SU-DHL-6 (cell line): ENCODE measurements at regions not wholly inside any gene's neighbourhood (a gene's known extent, or its start where the extent isn't known, plus 50 kb on each side); places are given as distances from the start of the nearest gene placed in this dataset.

Experiments
- H2AFZ ChIP-seq: fragments of 200-600 bp; sonication (generic); 2 replicates; pipeline ENCODE4 v1.6.1; 2014; ENCODE audit warnings: low read depth, mild to moderate bottlenecking, moderate library complexity, mixed read lengths, antibody characterized with exemption, low read length; ENCODE audit not compliant: severe bottlenecking
- H3F3A ChIP-seq: fragments of 200-600 bp; shearing (Covaris generic); 2 replicates; pipeline ENCODE4 v1.6.0; 2016; ENCODE audit warnings: antibody characterized with exemption, mild to moderate bottlenecking; ENCODE audit not compliant: insufficient read depth
- H3K27ac ChIP-seq: fragments of 200-600 bp; sonication (generic); 2 replicates; pipeline ENCODE4 v1.5.1; 2016; ENCODE audit warnings: low read depth, mild to moderate bottlenecking, low read length, moderate library complexity, mixed read lengths
- H3K27me3 ChIP-seq: fragments of 200-600 bp; sonication (generic), shearing (Covaris generic); 2 replicates; pipeline ENCODE4 v1.6.0; 2014; ENCODE audit warnings: mild to moderate bottlenecking, low read length
- H3K36me3 ChIP-seq: fragments of 200-600 bp; sonication (generic); 2 replicates; pipeline ENCODE4 v1.6.1; 2014; ENCODE audit warnings: mild to moderate bottlenecking, low read length, mixed read lengths
- H3K4me2 ChIP-seq: fragments of 300-600, 200-600 bp; shearing (Covaris generic), sonication (generic); 2 replicates; pipeline ENCODE4 v1.6.0; 2014; ENCODE audit warnings: low read length, low read depth, mild to moderate bottlenecking; ENCODE audit not compliant: poor library complexity, severe bottlenecking
- H3K4me3 ChIP-seq: fragments of 200-600 bp; sonication (generic); 2 replicates; pipeline ENCODE4 v1.5.1; 2014; ENCODE audit warnings: antibody characterized with exemption, low read length, mild to moderate bottlenecking, mixed read lengths; ENCODE audit not compliant: insufficient read depth, poor library complexity, severe bottlenecking
- H3K79me2 ChIP-seq: fragments of 200-600 bp; sonication (generic); 2 replicates; pipeline ENCODE4 v1.6.1; 2014; ENCODE audit warnings: mild to moderate bottlenecking, low read length, moderate library complexity; ENCODE audit not compliant: insufficient read depth
- H3K9ac ChIP-seq: fragments of 200-600 bp; sonication (generic); 2 replicates; pipeline ENCODE4 v1.7.0; 2014; ENCODE audit warnings: mild to moderate bottlenecking, low read length
- H3K9me2 ChIP-seq: fragments of 200-600 bp; sonication (generic); replicated peaks from 2 replicates; pipeline ENCODE4 v1.6.1; 2014; ENCODE audit warnings: low read length; ENCODE audit not compliant: insufficient read depth
- H3K9me3 ChIP-seq: fragments of 200-600 bp; sonication (generic); 2 replicates; pipeline ENCODE4 v1.6.1; 2014; ENCODE audit warnings: low read length, mixed read lengths; ENCODE audit not compliant: insufficient read depth
- H4K20me1 ChIP-seq: fragments of 200-600 bp; sonication (generic); 2 replicates; pipeline ENCODE4 v1.6.1; 2014; ENCODE audit warnings: low read depth, mild to moderate bottlenecking, antibody characterized with exemption, low read length, moderate library complexity, mixed read lengths
- EZH2phosphoT487 ChIP-seq: fragments of 200-600 bp; sonication (generic), shearing (Covaris generic); conservative IDR thresholded peaks from 2 replicates; pipeline ENCODE4 v1.6.1; 2018; ENCODE audit warnings: mild to moderate bottlenecking, antibody characterized with exemption, low read length, moderate library complexity, mixed read lengths
- TF ChIP-seq, protein P1 (sequence below): fragments of 200-600 bp; sonication (generic); IDR thresholded peaks from one replicate; pipeline ENCODE4 v1.5.1; 2017; ENCODE audit warnings: antibody characterized with exemption, mild to moderate bottlenecking, low read length, moderate library complexity; ENCODE audit not compliant: insufficient read depth, poor library complexity, severe bottlenecking

DNA sequence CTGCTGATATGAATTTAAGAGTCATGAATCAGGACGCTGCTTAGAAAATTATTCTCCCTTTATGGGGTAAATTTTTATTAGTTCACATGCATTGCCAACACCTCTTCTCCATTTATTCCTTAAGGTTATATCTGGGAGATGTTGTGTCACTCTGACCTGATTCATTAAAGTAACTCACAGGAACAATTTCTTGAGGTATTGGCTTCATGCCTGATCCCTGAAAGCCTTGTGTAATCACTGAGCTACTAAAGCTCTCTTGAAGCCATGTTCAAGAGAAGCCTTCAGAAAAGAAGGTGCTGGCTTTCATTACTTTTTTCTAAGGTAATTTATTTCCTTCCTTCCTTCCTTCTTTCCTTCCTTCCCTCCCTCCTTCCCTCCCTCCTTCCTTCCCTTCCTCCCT lies 420.6 kb downstream of the RAB38 start:
- no peaks in the 10 kb centered on the region for H3K27me3 ChIP-seq
- H3K4me2 ChIP-seq: no peak overlapping the region
- no peaks in the 10 kb centered on the region for H3K36me3 ChIP-seq
- TF ChIP-seq, protein P1, sequence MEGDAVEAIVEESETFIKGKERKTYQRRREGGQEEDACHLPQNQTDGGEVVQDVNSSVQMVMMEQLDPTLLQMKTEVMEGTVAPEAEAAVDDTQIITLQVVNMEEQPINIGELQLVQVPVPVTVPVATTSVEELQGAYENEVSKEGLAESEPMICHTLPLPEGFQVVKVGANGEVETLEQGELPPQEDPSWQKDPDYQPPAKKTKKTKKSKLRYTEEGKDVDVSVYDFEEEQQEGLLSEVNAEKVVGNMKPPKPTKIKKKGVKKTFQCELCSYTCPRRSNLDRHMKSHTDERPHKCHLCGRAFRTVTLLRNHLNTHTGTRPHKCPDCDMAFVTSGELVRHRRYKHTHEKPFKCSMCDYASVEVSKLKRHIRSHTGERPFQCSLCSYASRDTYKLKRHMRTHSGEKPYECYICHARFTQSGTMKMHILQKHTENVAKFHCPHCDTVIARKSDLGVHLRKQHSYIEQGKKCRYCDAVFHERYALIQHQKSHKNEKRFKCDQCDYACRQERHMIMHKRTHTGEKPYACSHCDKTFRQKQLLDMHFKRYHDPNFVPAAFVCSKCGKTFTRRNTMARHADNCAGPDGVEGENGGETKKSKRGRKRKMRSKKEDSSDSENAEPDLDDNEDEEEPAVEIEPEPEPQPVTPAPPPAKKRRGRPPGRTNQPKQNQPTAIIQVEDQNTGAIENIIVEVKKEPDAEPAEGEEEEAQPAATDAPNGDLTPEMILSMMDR: no peak
- no peak for TF ChIP-seq EZH2phosphoT487
- no peak overlapping the region for H2AFZ ChIP-seq
- H3K9me2 ChIP-seq: no peaks in the 10 kb centered on the region
- H3F3A ChIP-seq: no peaks in the 10 kb centered on the region
- H3K4me3 ChIP-seq: no peak overlapping the region
- H4K20me1 ChIP-seq: no peaks in the 10 kb centered on the region
- H3K27ac ChIP-seq: no peak overlapping the region
- H3K79me2 ChIP-seq: no peaks in the 10 kb centered on the region
- no peak overlapping the region for H3K9ac ChIP-seq
- no peaks in the 10 kb centered on the region for H3K9me3 ChIP-seq

DNA sequence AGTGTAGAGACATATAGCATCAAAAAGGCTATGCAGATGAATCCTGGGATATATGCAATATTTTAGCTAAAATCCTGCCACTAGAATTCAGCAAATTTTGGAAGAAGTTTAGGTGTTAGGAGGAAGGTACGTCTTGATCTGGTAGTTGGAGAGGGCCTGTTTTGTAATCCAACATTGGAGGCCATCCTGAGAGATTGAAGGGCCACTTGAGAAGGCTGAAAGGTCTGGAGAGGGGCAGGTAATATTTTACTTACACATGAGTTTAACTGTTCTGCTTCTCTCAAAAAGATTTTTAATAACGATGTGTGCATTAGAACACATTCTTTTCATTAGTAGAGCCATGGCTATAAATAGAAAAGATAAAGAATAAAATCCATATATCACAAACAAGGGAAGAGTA lies 422.1 kb downstream of the RAB38 start:
- Histone ChIP-seq H3K9me2 (no peaks in the 10 kb centered on the region), H3K79me2 (no peaks in the 10 kb centered on the region), H3K27me3 (no peaks in the 10 kb centered on the region), H3K4me2 (no peak overlapping the region), H3K9ac (no peak overlapping the region), H4K20me1 (no peaks in the 10 kb centered on the region), H3K36me3 (no peaks in the 10 kb centered on the region), H3K9me3 (no peaks in the 10 kb centered on the region), H2AFZ (no peak overlapping the region), H3K4me3 (no peak overlapping the region), H3K27ac (no peak overlapping the region), H3F3A (no peaks in the 10 kb centered on the region)
- TF ChIP-seq EZH2phosphoT487: no peak
- TF ChIP-seq, protein P1: no peak

DNA sequence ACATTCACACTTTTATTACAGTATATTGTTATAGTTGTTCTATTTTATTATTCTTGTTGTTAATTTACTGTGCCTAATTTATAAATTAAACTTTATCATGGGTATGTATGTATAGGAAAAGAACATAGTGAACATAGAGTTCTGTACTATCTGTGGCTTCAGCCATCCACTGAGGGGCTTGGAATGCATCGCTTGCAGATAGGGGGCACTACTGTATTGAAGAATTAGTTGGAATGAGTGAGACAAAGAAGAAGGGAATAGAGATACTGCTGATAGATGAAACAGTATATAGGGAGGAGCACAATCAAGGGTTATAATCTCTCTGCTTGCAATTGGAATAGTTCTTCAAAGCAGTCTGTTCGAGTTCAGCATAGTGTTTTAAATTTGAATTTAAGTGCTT lies 432.2 kb downstream of the RAB38 start:
- Histone ChIP-seq H3F3A (no peaks in the 10 kb centered on the region), H3K9me2 (no peaks in the 10 kb centered on the region), H3K36me3 (no peaks in the 10 kb centered on the region), H3K9ac (no peak overlapping the region), H3K4me2 (no peak overlapping the region), H3K27ac (no peak overlapping the region), H3K9me3 (no peaks in the 10 kb centered on the region), H3K27me3 (no peaks in the 10 kb centered on the region), H4K20me1 (no peaks in the 10 kb centered on the region), H3K79me2 (no peaks in the 10 kb centered on the region), H2AFZ (no peak overlapping the region), H3K4me3 (no peak overlapping the region)
- TF ChIP-seq, protein P1: no peak
- TF ChIP-seq EZH2phosphoT487: no peak
